Liver (tissue), 3 donors: ENCODE measurements at regions not wholly inside any gene's neighbourhood (a gene's known extent, or its start where the extent isn't known, plus 50 kb on each side); places are given as distances from the start of the nearest gene placed in this dataset.

ENCODE experiments used
- CTCF ChIP-seq: fragments of 150-350 bp; IDR thresholded peaks from 2 replicates; pipeline ENCODE4 v1.5.1; 2017; ENCODE audit warnings: improper control_type of control experiment, low read depth, low read length; ENCODE audit not compliant: missing input control
- HNF4A ChIP-seq, 2 donors: conservative IDR thresholded peaks; 2 replicates each; pipeline ENCODE4 v1.6.1; 2016; ENCODE audit warnings: antibody characterized with exemption in 2 of 2, mild to moderate bottlenecking in 2 of 2
- JUND ChIP-seq, 2 donors: IDR thresholded peaks; 2 replicates each; pipeline ENCODE4 v1.6.1; 2016; ENCODE audit warnings: antibody characterized with exemption in 2 of 2
- MAX ChIP-seq: IDR thresholded peaks from 2 replicates; pipeline ENCODE4 v1.6.1; 2016; ENCODE audit warnings: antibody characterized with exemption
- donor health status: healthy.
- donor health status: healthy.

GRCh38 chrX:109854096-109854495 is 121.0 kb upstream of the ACSL4 start:
- no peak for TF ChIP-seq CTCF
- no peak for TF ChIP-seq MAX
- TF ChIP-seq JUND (IDR thresholded peaks at IDR 0.05), result no peak
- no peak for TF ChIP-seq HNF4A (conservative IDR thresholded peaks at IDR 0.05)
